ENCODE measurements at regions not wholly inside any gene's neighbourhood (a gene's known extent, or its start where the extent isn't known, plus 50 kb on each side); places are given as distances from the start of the nearest gene placed in this dataset.

- CTCF ChIA-PET = interaction anchor here (0.6 kb wide), 1 partner anchor 11 kb away, joined by 4 read pairs; no protein-coding TSS in a partner anchor
- DNase-seq (ENCODE audit: low read depth in 1 of 2, low spot score in 1 of 2) (no peak), FAIRE-seq (no peak), ATAC-seq (no peak)
- no peaks in the 10 kb centered on the region for H3K4me1 ChIP-seq
- H3K4me2 ChIP-seq = no peak overlapping the region
- POLR2A ChIA-PET = no interaction called here
- no peak for TF ChIP-seq HDAC2 (IDR thresholded peaks at IDR 0.05)
- no peak for TF ChIP-seq CTCF (IDR thresholded peaks at IDR 0.05)
- TF ChIP-seq HOXB13 (CRISPR knock-in tag; IDR thresholded peaks at IDR 0.05; ENCODE audit: low read depth) = no peak
- TF ChIP-seq EHF (CRISPR knock-in tag; IDR thresholded peaks at IDR 0.05) = no peak
- no peak for TF ChIP-seq REST (IDR thresholded peaks at IDR 0.05)
- WGBS (ENCODE audit: missing lambda C conversion rate) = no CpG with 5 or more reads among the region's 4 CpGs
- no peak overlapping the region for H3K27ac ChIP-seq
- no peak overlapping the region for H3K4me3 ChIP-seq
- no peaks in the 10 kb centered on the region for H3K9me3 ChIP-seq
Measured at GRCh38 chr21:30935889-30936168, 54.4 kb upstream of the KRTAP11-1 start.

- H3K27ac ChIP-seq = no peak overlapping the region
- no peak for DNase-seq (ENCODE audit: low read depth in 1 of 2, low spot score in 1 of 2)
- no peaks in the 10 kb centered on the region for H3K9me3 ChIP-seq
- ChIA-PET POLR2A (no interaction called here), CTCF (interaction anchor here (0.6 kb wide), 1 partner anchor 11 kb away, joined by 4 read pairs; no protein-coding TSS in a partner anchor)
- no peak for FAIRE-seq
- WGBS (ENCODE audit: missing lambda C conversion rate) = 60% methylated on average over 3 of the region's 15 CpGs
- ATAC-seq = no peak
- no peaks in the 10 kb centered on the region for H3K4me1 ChIP-seq
- H3K4me2 ChIP-seq = no peak overlapping the region
- H3K4me3 ChIP-seq = no peak overlapping the region
- TF ChIP-seq FOSB (CRISPR knock-in tag; IDR thresholded peaks at IDR 0.05) (no peak), RCOR1 (IDR thresholded peaks at IDR 0.05; ENCODE audit: low read depth, low read length) (no peak), RAD21 (conservative IDR thresholded peaks at IDR 0.05 in 1 of 2, IDR thresholded peaks at IDR 0.05 in 1 of 2) (no peak), PBX3 (IDR thresholded peaks at IDR 0.05) (no peak), HOXB5 (CRISPR knock-in tag; IDR thresholded peaks at IDR 0.05) (no peak), MAZ (IDR thresholded peaks at IDR 0.05; ENCODE audit: borderline replicate concordance, low read depth, low read length) (no peak), MYC (IDR thresholded peaks at IDR 0.05; ENCODE audit: borderline replicate concordance, low read length) (no peak), NFE2L2 (conservative IDR thresholded peaks at IDR 0.05; ENCODE audit: low read length) (no peak), HMGXB4 (CRISPR knock-in tag; IDR thresholded peaks at IDR 0.05; ENCODE audit: borderline replicate concordance) (no peak), SREBF2 (IDR thresholded peaks at IDR 0.05) (no peak), ELK1 (IDR thresholded peaks at IDR 0.05; ENCODE audit: low read depth, low read length) (no peak), CEBPB (IDR thresholded peaks at IDR 0.05) (no peak)
Measured at GRCh38 chr21:30935121-30935888, 53.9 kb upstream of the KRTAP11-1 start.
